Activated T-helper 17 cell treated with anti-CD3 and anti-CD28 coated beads, Interleukin-2, amount 50 U/mL, for 72 hours (primary cell): ENCODE measurements at regions not wholly inside any gene's neighbourhood (a gene's known extent, or its start where the extent isn't known, plus 50 kb on each side); places are given as distances from the start of the nearest gene placed in this dataset.

Experiments
- ATAC-seq: fragments of 150-1000 bp; cut with Tn5 transposase; replicated peaks from 2 replicates; pipeline ENCODE4 v1.10.0; 2021; ENCODE audit warnings: mild to moderate bottlenecking, moderate library complexity
- H3K27ac Mint-ChIP-seq: one replicate; pipeline ENCODE4 v1.8.0; 2022; ENCODE audit warnings: mixed read lengths
- H3K27me3 Mint-ChIP-seq: one replicate; pipeline ENCODE4 v1.8.0; 2022; ENCODE audit warnings: mixed read lengths
- H3K36me3 Mint-ChIP-seq: one replicate; pipeline ENCODE4 v1.8.0; 2022; ENCODE audit warnings: low read depth, mild to moderate bottlenecking, mixed read lengths
- H3K4me1 Mint-ChIP-seq: one replicate; pipeline ENCODE4 v1.8.0; 2022; ENCODE audit warnings: mixed read lengths
- H3K4me3 Mint-ChIP-seq: one replicate; pipeline ENCODE4 v1.8.0; 2022; ENCODE audit warnings: mild to moderate bottlenecking, mixed read lengths
- H3K9me3 Mint-ChIP-seq: one replicate; pipeline ENCODE4 v1.8.0; 2022; ENCODE audit warnings: mixed read lengths

DNA sequence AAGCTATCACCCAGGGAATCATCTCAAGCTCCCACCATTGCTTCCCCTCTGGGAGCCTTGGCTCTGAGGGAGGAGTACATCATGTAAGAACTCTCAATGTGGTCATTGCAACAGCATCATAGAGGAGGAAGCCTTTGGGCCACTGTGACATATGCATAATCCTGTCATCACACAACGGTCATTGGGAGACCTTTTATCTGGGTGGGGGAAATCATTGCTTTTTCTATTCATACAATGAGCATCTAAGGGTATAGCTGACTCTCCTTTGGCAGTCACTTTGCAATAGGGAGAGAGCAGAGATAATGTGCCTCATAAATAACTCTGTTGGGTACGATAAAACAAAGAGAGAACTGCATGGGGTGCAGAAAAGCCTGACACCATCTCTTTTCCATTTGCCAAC is 155.2 kb upstream of the KCNIP4 start:
- no peak overlapping the region for H3K4me3 Mint-ChIP-seq
- no peaks in the 10 kb centered on the region for H3K4me1 Mint-ChIP-seq
- H3K27me3 Mint-ChIP-seq: no peaks in the 10 kb centered on the region
- no peaks in the 10 kb centered on the region for H3K9me3 Mint-ChIP-seq
- ATAC-seq: no peak
- H3K36me3 Mint-ChIP-seq: no peaks in the 10 kb centered on the region
- no peak overlapping the region for H3K27ac Mint-ChIP-seq

DNA sequence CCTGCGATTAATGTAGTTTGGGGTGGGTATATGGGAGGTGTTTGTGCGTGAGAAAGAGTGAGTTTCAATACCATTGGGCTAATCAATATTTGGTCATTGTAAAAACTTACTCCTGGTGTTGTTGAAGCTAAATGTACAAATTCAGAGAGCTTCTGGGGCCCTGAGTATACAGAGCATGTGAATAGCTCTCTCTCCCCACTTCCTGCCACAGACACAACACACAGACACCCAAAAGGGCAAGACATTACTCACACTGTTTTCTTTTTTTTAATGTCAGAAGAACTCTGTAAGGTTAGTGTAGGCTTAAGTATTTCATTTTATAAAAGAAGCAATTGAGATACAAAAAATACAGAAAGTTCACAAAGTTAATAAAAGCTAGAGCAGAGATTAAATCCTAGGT is 151.3 kb upstream of the KCNIP4 start:
- H3K4me1 Mint-ChIP-seq: no peaks in the 10 kb centered on the region
- no peak overlapping the region for H3K27ac Mint-ChIP-seq
- no peak overlapping the region for H3K4me3 Mint-ChIP-seq
- H3K36me3 Mint-ChIP-seq: no peaks in the 10 kb centered on the region
- no peak for ATAC-seq
- no peaks in the 10 kb centered on the region for H3K27me3 Mint-ChIP-seq
- no peaks in the 10 kb centered on the region for H3K9me3 Mint-ChIP-seq

DNA sequence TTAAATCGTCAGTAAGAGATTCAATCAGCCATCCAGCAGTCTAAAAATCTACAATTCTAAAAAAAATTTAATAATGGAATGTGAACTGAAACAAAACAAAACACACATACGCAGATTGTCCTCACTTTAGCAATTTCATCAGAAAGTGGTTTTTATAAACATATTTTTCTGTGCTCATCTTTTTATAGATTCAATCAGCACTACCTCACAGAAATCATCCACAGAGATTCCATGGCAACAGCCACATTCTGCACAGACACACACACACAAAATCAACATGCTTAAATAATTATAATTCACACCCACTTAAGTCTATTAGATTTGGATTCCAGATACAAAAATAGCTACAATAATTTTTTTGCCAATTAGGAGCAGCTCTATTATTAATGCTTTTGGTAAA is 149.0 kb upstream of the KCNIP4 start:
- H3K27me3 Mint-ChIP-seq: no peaks in the 10 kb centered on the region
- peaks cover 4% of the 10 kb centered on the region for H3K9me3 Mint-ChIP-seq
- no peaks in the 10 kb centered on the region for H3K4me1 Mint-ChIP-seq
- H3K36me3 Mint-ChIP-seq: no peaks in the 10 kb centered on the region
- ATAC-seq: no peak
- no peak overlapping the region for H3K4me3 Mint-ChIP-seq
- H3K27ac Mint-ChIP-seq: no peak overlapping the region

- H3K27ac Mint-ChIP-seq: no peak overlapping the region
- H3K27me3 Mint-ChIP-seq: no peaks in the 10 kb centered on the region
- no peaks in the 10 kb centered on the region for H3K36me3 Mint-ChIP-seq
- peaks cover 4% of the 10 kb centered on the region for H3K9me3 Mint-ChIP-seq
- H3K4me1 Mint-ChIP-seq: no peaks in the 10 kb centered on the region
- no peak for ATAC-seq
- H3K4me3 Mint-ChIP-seq: no peak overlapping the region
Observed at GRCh38 chr4:22094217-22094616, 145.6 kb upstream of the KCNIP4 start.

DNA sequence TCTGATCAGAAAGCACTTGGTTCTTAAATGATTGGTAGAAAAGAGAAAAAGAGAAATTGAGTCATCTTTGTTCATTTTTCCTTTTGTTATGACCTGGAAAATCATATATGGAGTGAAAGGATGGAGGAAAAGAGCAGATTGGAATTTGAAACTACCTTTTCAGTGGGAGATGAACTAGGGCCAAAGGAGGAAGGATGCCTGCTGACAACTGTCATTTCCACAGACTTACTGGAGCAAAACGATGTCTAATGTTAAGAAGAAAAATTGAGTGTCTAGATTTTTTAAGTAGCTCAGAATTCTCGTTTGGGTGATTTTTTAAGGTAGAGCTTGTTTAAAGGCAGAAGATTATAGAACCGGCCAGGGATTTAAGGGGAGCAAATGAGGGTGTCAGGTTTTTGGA is 144.6 kb upstream of the KCNIP4 start:
- Mint-ChIP-seq H3K9me3 (peaks cover 4% of the 10 kb centered on the region), H3K27ac (no peak overlapping the region), H3K4me1 (no peaks in the 10 kb centered on the region), H3K4me3 (no peak overlapping the region), H3K36me3 (no peaks in the 10 kb centered on the region), H3K27me3 (no peaks in the 10 kb centered on the region)
- ATAC-seq: no peak

- no peaks in the 10 kb centered on the region for H3K4me1 Mint-ChIP-seq
- H3K27ac Mint-ChIP-seq: no peak overlapping the region
- H3K27me3 Mint-ChIP-seq: no peaks in the 10 kb centered on the region
- no peak for ATAC-seq
- no peak overlapping the region for H3K4me3 Mint-ChIP-seq
- peaks cover 4% of the 10 kb centered on the region for H3K9me3 Mint-ChIP-seq
- no peaks in the 10 kb centered on the region for H3K36me3 Mint-ChIP-seq
Observed at GRCh38 chr4:22091906-22092305, 143.3 kb upstream of the KCNIP4 start.

GRCh38 chr4:22091352-22091717 is 142.8 kb upstream of the KCNIP4 start:
- Mint-ChIP-seq H3K36me3 (no peaks in the 10 kb centered on the region), H3K27me3 (no peaks in the 10 kb centered on the region), H3K9me3 (peaks cover 5% of the 10 kb centered on the region), H3K27ac (no peak overlapping the region), H3K4me3 (no peak overlapping the region), H3K4me1 (no peaks in the 10 kb centered on the region)
- ATAC-seq: no peak

- no peak overlapping the region for H3K4me3 Mint-ChIP-seq
Observed at GRCh38 chr4:22090661-22091351, 142.2 kb upstream of the KCNIP4 start.

GRCh38 chr4:22077571-22077970 is 129.0 kb upstream of the KCNIP4 start:
- H3K9me3 Mint-ChIP-seq: peaks cover 10% of the 10 kb centered on the region
- H3K27me3 Mint-ChIP-seq: no peaks in the 10 kb centered on the region
- ATAC-seq: no peak
- H3K4me1 Mint-ChIP-seq: no peaks in the 10 kb centered on the region
- no peak overlapping the region for H3K4me3 Mint-ChIP-seq
- no peaks in the 10 kb centered on the region for H3K36me3 Mint-ChIP-seq
- no peak overlapping the region for H3K27ac Mint-ChIP-seq

More at GRCh38 chr4:22090661-22091351, 142.2 kb upstream of the KCNIP4 start:
- no peaks in the 10 kb centered on the region for H3K27me3 Mint-ChIP-seq
- no peak for ATAC-seq
- H3K9me3 Mint-ChIP-seq: peaks cover 9% of the 10 kb centered on the region
- H3K27ac Mint-ChIP-seq: no peak overlapping the region
- H3K36me3 Mint-ChIP-seq: no peaks in the 10 kb centered on the region
- H3K4me1 Mint-ChIP-seq: no peaks in the 10 kb centered on the region

- Mint-ChIP-seq H3K9me3 (peaks cover 17% of the 10 kb centered on the region), H3K27ac (no peak overlapping the region), H3K4me1 (no peaks in the 10 kb centered on the region), H3K27me3 (no peaks in the 10 kb centered on the region), H3K4me3 (no peak overlapping the region), H3K36me3 (no peaks in the 10 kb centered on the region)
- ATAC-seq: no peak
Observed at GRCh38 chr4:22072726-22073125, 124.2 kb upstream of the KCNIP4 start.

DNA sequence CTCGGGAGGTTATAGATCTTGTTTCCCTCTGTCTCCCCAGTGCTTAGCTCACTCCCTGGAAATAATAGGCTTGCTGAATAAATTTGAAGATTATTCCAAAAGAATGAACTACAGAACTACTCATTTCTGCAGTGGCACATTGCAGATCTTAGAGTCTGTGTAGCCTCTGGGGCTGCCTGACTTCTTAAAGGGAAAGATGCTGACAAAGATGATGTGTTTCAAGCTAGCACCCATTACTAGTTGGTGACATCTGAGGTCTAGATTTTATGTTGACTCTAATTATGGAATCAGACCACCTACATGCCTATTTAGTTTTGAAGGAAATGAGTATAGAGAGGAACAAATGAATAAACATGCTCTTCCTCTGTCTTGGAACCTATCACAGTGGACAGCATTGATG is 123.7 kb upstream of the KCNIP4 start:
- no peaks in the 10 kb centered on the region for H3K4me1 Mint-ChIP-seq
- no peak overlapping the region for H3K27ac Mint-ChIP-seq
- no peaks in the 10 kb centered on the region for H3K36me3 Mint-ChIP-seq
- ATAC-seq: no peak
- H3K27me3 Mint-ChIP-seq: no peaks in the 10 kb centered on the region
- H3K4me3 Mint-ChIP-seq: no peak overlapping the region
- peaks cover 13% of the 10 kb centered on the region for H3K9me3 Mint-ChIP-seq

DNA sequence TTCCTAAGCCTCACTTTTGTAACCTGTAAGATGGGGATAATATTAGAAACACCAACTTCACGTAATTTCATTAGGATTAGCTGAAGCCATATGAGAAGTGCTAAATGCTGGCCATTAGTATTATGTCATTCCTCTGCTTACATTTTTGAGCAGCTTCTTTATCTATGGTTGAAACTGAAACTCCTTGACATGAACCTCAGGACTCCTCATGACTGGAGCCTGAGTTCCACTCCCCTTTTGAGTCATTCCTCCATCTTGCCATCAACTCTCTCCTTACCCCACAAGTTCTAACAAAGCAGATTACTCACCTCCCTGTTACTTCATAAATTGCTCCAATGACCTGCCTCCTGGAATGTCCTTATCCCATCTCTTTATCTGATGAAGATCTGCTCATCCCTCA is 123.2 kb upstream of the KCNIP4 start:
- no peaks in the 10 kb centered on the region for H3K27me3 Mint-ChIP-seq
- H3K36me3 Mint-ChIP-seq: no peaks in the 10 kb centered on the region
- H3K9me3 Mint-ChIP-seq: peaks cover 11% of the 10 kb centered on the region
- H3K4me1 Mint-ChIP-seq: no peaks in the 10 kb centered on the region
- peak; percentile 65 for ATAC-seq
- no peak overlapping the region for H3K27ac Mint-ChIP-seq
- no peak overlapping the region for H3K4me3 Mint-ChIP-seq

DNA sequence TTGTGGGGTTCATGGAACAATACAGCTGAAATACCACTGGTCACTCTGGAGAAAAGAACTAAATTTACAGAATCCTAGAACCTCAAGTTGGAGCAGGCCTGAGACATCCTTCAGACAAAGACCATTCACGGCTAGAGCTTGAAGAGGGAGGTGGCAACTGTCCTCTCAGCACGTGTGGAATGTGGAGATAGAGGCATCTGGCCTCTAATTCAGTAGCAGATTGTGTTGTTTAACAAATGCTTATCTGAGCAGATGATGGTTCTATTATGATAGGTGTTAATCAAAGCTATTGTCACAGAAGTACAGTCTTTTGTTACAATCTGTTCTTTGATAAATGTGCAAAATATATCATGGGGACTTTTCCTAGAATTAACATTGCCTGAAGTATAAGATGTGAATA is 121.7 kb upstream of the KCNIP4 start:
- no peaks in the 10 kb centered on the region for H3K4me1 Mint-ChIP-seq
- no peaks in the 10 kb centered on the region for H3K27me3 Mint-ChIP-seq
- peaks cover 7% of the 10 kb centered on the region for H3K9me3 Mint-ChIP-seq
- no peak for ATAC-seq
- no peak overlapping the region for H3K4me3 Mint-ChIP-seq
- no peaks in the 10 kb centered on the region for H3K36me3 Mint-ChIP-seq
- H3K27ac Mint-ChIP-seq: no peak overlapping the region

- no peak overlapping the region for H3K27ac Mint-ChIP-seq
- no peaks in the 10 kb centered on the region for H3K27me3 Mint-ChIP-seq
- no peaks in the 10 kb centered on the region for H3K36me3 Mint-ChIP-seq
- H3K9me3 Mint-ChIP-seq: peaks cover 8% of the 10 kb centered on the region
- no peak overlapping the region for H3K4me3 Mint-ChIP-seq
- H3K4me1 Mint-ChIP-seq: no peaks in the 10 kb centered on the region
- ATAC-seq: no peak
Observed at GRCh38 chr4:22063613-22064012, 115.0 kb upstream of the KCNIP4 start.

GRCh38 chr4:22062676-22063075 is 114.1 kb upstream of the KCNIP4 start:
- Mint-ChIP-seq H3K9me3 (peaks cover 8% of the 10 kb centered on the region), H3K36me3 (no peaks in the 10 kb centered on the region), H3K4me1 (no peaks in the 10 kb centered on the region), H3K27ac (no peak overlapping the region), H3K4me3 (no peak overlapping the region), H3K27me3 (no peaks in the 10 kb centered on the region)
- no peak for ATAC-seq

GRCh38 chr4:22055954-22056353 is 107.4 kb upstream of the KCNIP4 start:
- no peaks in the 10 kb centered on the region for H3K27me3 Mint-ChIP-seq

More at GRCh38 chr4:22055954-22056353, 107.4 kb upstream of the KCNIP4 start:
- Mint-ChIP-seq H3K36me3 (no peaks in the 10 kb centered on the region), H3K9me3 (peaks cover 13% of the 10 kb centered on the region), H3K27ac (no peak overlapping the region), H3K4me1 (no peaks in the 10 kb centered on the region), H3K4me3 (no peak overlapping the region)
- ATAC-seq: no peak
